Mesodermal cell (in vitro differentiated cells): ENCODE measurements at regions not wholly inside any gene's neighbourhood (a gene's known extent, or its start where the extent isn't known, plus 50 kb on each side); places are given as distances from the start of the nearest gene placed in this dataset.

Experiments used
- H3K27ac ChIP-seq: 2 replicates; pipeline ENCODE4 v1.7.0; 2013; ENCODE audit warnings: mild to moderate bottlenecking, low read depth, low read length, moderate library complexity; ENCODE audit not compliant: severe bottlenecking
- H3K36me3 ChIP-seq: 2 replicates; pipeline ENCODE4 v1.7.1; 2013; ENCODE audit warnings: mild to moderate bottlenecking, low read length, moderate library complexity; ENCODE audit not compliant: control insufficient read depth, insufficient read depth
- H3K4me1 ChIP-seq: one replicate; pipeline ENCODE4 v1.7.1; 2013; ENCODE audit warnings: mild to moderate bottlenecking, low read length; ENCODE audit not compliant: insufficient read depth, control insufficient read depth, poor library complexity, severe bottlenecking
- H3K4me3 ChIP-seq: 2 replicates; pipeline ENCODE4 v1.7.0; 2013; ENCODE audit warnings: low read length, control low read depth, mild to moderate bottlenecking; ENCODE audit not compliant: insufficient read depth, poor library complexity, severe bottlenecking; ENCODE audit errors: extremely low read depth
- H3K9me3 ChIP-seq: 2 replicates; pipeline ENCODE4 v1.7.1; 2013; ENCODE audit warnings: mild to moderate bottlenecking, low read length, moderate library complexity; ENCODE audit not compliant: control insufficient read depth
- WGBS, 2 experiments: methylation state at CpG; one replicate each; pipeline ENCODE4 v1.1.5; 2013; ENCODE audit warnings: missing lambda C conversion rate in 2 of 2; ENCODE audit not compliant: insufficient coverage in 2 of 2; 5-methylcytosine and 5-hydroxymethylcytosine counted together

DNA sequence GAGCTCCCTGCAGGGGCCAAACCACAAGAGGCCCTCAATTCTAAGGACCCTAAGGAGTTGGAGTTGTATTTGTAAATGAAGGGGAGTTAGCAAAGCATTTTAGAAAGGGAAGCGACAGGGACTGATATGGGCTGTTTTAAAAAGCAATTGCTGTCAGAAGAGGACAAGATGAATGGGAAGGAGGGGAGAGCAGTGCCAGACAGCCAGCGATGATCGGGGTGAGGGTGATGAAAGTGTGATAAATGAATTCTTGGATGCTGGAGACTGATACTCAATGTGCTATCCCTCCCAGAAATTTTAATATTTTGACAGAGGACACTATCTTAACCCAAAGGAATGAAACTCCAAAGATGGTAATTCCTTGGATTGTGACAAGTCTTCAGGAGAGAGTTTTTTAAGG is 289.2 kb downstream of the CLIC5 start:
- Histone ChIP-seq H3K9me3 (no peaks in the 10 kb centered on the region), H3K27ac (no peak overlapping the region), H3K4me3 (no peak overlapping the region), H3K36me3 (no peaks in the 10 kb centered on the region), H3K4me1 (no peaks in the 10 kb centered on the region)
- 95 to 100% methylated on average over 2 to 3 of the region's 3 CpGs for WGBS, 2 experiments

DNA sequence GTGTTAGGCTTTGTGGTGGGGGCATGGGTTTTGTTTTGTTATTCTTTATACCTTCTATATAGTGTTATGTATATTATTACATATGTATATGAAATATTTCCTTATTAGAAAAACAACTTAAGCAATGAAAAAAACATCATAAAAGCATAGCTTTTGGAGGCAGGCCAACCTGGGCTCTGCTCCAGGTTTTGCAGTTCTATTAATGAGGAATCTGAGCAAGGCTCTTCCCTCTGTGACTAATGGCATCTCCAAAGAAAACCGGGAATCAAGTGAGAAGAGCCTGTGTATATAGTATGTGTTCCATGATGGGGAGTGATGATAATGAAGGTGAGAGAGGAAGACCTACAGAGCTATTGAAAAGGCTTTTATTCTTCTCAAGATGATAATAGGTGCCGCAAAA is 291.1 kb downstream of the CLIC5 start:
- H3K9me3 ChIP-seq = no peaks in the 10 kb centered on the region
- H3K27ac ChIP-seq = no peak overlapping the region
- no peaks in the 10 kb centered on the region for H3K4me1 ChIP-seq
- H3K36me3 ChIP-seq = no peaks in the 10 kb centered on the region
- no peak overlapping the region for H3K4me3 ChIP-seq
- WGBS, 2 experiments = 83 to 94% methylated on average over 1 to 2 of the region's 2 CpGs

DNA sequence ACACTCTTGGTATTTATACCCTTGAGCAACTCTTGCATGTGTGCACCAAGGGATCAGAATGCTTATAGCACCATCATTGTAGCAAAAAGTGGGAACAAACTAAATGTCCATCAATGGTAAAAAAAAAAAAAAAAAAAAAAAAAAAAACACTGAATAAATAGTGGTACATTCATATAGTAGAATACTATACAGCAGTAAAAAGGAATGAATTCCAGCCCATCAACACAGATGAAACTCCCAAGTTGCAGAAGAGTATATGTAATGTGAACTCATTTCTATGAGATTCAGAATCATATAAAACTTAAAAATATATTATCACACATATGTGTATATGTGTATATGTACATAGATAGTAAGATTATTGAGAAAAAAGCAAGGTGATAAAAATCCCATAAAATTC is 291.6 kb downstream of the CLIC5 start:
- Histone ChIP-seq H3K4me3 (no peak overlapping the region), H3K4me1 (no peaks in the 10 kb centered on the region), H3K36me3 (no peaks in the 10 kb centered on the region), H3K27ac (no peak overlapping the region), H3K9me3 (no peaks in the 10 kb centered on the region)

DNA sequence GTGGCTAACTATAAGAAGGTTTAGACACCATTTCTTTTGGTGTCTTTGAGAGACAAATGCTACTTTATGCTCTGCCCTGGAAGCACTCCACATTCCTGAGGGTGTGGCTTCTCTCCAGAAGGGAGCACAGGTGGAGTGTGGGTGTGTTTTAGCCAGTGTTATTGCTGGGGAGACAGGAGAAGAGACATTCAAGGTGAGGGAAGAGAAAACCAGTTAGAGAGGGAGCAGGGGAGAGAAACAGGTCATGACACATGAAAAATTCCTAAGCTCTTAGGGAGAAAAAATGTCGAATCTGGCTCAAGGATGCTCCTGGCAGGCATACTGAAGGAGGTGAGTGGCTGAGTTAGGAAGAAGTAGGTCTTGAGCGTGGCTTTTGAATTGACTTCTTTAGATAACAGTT is 292.8 kb downstream of the CLIC5 start:
- no peaks in the 10 kb centered on the region for H3K9me3 ChIP-seq
- no peak overlapping the region for H3K4me3 ChIP-seq
- no peaks in the 10 kb centered on the region for H3K36me3 ChIP-seq
- 86 to 88% methylated on average over 2 of the region's 2 CpGs for WGBS, 2 experiments
- no peak overlapping the region for H3K27ac ChIP-seq
- H3K4me1 ChIP-seq = no peaks in the 10 kb centered on the region

DNA sequence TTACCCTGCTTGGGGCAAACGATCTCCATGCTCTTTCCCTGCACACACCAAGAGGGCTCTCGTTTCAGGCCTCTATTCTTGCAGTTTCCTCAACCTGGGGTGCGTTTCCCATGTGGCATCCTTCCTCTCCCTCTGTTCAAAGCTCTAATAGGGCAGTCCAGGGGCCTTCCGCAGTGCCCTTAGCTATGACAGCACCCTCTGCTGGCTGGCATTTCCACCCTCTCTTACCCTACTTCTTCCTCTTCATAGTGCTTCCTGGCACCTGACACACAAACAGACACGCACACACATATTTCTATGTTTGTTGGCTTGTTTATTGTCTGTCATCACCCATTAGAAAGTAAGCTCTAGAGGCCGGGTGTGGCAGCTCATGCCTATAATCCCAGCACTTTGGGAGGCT is 294.0 kb downstream of the CLIC5 start:
- no peaks in the 10 kb centered on the region for H3K9me3 ChIP-seq
- H3K27ac ChIP-seq = no peak overlapping the region
- 71 to 87% methylated on average over 4 to 5 of the region's 6 CpGs for WGBS, 2 experiments
- H3K4me1 ChIP-seq = no peaks in the 10 kb centered on the region
- no peak overlapping the region for H3K4me3 ChIP-seq
- H3K36me3 ChIP-seq = no peaks in the 10 kb centered on the region

DNA sequence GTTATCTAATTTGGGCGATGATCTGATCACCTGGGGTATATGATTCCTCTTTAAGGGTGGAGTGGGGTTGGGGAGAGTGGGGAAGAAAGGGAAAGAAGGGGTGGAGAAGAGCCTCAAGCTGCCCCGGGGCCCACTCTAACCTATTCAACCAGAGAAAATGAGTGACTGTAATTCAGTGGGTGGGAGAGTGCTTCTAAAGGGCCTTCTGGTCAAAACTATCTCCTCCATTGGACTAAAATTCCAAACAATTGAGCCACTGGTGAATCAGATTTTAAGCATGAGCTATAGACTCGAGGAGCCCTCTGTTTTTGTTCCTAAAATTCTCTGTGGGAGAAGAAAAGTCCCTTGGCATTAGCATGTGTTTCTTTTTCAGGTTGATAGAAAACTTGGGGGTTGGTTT is 296.8 kb downstream of the CLIC5 start:
- Histone ChIP-seq H3K36me3 (no peaks in the 10 kb centered on the region), H3K9me3 (no peaks in the 10 kb centered on the region), H3K27ac (no peak overlapping the region), H3K4me3 (no peak overlapping the region), H3K4me1 (peaks cover 7% of the 10 kb centered on the region)
- 83% methylated on average over 1 of the region's 3 CpGs; no CpG with 5 or more reads in 1 of the 2 experiments for WGBS, 2 experiments

DNA sequence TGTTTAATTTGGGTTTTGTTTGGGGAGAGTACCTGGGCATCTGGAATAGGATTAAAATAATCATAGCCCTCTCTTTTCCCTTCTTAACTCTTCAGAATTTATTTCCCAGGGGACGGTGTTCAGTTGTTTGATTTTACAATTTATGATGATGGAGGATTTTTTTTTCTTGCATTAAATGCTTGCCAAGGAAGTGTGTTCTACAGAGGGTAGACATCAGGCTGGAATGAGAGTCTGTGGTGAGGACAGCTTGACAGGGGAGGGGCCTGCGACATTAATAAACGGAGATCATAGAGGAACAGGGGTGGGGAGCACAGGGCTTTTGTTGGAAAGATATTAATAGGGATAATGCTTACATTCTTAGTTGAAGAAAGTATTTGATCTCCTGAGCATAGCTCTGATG is 297.5 kb downstream of the CLIC5 start:
- Histone ChIP-seq H3K27ac (no peak overlapping the region), H3K9me3 (no peaks in the 10 kb centered on the region), H3K36me3 (no peaks in the 10 kb centered on the region), H3K4me1 (peaks cover 10% of the 10 kb centered on the region), H3K4me3 (no peak overlapping the region)
- WGBS, 2 experiments = 100% methylated on average over 1 of the region's 3 CpGs; no CpG with 5 or more reads in 1 of the 2 experiments

DNA sequence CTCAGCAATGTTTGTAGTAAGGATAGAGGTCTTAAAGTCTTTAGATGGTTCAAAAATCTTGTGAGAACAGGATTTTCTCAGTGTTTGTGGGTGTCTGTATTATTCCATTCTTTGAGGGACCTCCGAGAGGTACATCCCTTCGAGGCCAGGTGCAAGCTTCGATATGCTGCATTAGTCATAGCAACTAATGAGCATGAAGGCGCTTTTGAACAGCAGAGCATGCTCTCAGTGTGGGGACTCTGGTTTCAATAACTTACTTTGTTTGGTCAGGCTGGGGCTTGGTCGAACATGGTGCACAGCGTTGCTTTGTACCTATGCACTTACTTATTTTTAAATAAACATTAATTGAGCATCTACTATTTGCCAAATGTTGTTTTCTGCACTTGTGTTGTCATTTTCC is 297.9 kb downstream of the CLIC5 start:
- WGBS, 2 experiments = 86 to 97% methylated on average over 3 to 4 of the region's 6 CpGs

DNA sequence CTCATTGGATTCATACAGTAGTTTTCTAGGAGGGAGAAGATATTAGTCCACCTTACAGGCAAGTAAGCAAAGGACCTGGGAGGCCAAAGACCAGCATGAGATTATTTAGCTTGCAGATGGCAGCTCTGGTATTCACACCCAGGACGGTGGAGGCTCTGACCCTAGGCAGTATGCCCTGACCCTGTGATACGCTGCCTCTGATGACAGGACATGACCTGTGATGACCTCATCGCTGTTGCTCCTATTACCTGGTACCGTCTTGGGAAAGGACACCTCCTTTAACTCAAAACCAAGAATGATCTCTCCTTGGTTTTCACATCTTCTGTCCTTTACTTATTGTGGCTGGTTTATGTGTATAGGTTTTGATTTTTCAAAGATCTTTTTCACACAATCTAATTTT is 298.6 kb downstream of the CLIC5 start:
- H3K4me3 ChIP-seq = no peak overlapping the region
- no peaks in the 10 kb centered on the region for H3K36me3 ChIP-seq
- peaks cover 10% of the 10 kb centered on the region for H3K4me1 ChIP-seq
- no peak overlapping the region for H3K27ac ChIP-seq
- WGBS, 2 experiments = 73 to 87% methylated on average over 2 to 4 of the region's 4 CpGs
- H3K9me3 ChIP-seq = no peaks in the 10 kb centered on the region

More for the DNA sequence above, 297.9 kb downstream of the CLIC5 start:
- Histone ChIP-seq H3K27ac (no peak overlapping the region), H3K4me1 (peaks cover 10% of the 10 kb centered on the region), H3K9me3 (no peaks in the 10 kb centered on the region), H3K36me3 (no peaks in the 10 kb centered on the region), H3K4me3 (no peak overlapping the region)

DNA sequence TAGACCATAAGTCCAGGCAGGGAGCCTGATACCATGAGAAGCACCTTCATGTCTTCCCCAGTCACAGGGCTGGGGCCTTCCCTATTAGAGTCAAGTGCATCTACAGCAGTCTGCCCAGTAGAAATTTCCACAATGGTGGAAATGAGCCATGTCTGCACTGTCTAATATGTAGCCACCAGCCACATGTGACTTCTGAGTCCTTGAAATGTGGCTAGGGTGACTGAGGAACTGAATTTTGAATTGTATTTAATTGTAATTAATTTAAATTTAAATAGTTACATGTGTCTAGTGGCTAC is 300.2 kb downstream of the CLIC5 start:
- Histone ChIP-seq H3K27ac (no peak overlapping the region), H3K36me3 (no peaks in the 10 kb centered on the region), H3K4me3 (no peak overlapping the region), H3K9me3 (no peaks in the 10 kb centered on the region), H3K4me1 (peaks cover 10% of the 10 kb centered on the region)

DNA sequence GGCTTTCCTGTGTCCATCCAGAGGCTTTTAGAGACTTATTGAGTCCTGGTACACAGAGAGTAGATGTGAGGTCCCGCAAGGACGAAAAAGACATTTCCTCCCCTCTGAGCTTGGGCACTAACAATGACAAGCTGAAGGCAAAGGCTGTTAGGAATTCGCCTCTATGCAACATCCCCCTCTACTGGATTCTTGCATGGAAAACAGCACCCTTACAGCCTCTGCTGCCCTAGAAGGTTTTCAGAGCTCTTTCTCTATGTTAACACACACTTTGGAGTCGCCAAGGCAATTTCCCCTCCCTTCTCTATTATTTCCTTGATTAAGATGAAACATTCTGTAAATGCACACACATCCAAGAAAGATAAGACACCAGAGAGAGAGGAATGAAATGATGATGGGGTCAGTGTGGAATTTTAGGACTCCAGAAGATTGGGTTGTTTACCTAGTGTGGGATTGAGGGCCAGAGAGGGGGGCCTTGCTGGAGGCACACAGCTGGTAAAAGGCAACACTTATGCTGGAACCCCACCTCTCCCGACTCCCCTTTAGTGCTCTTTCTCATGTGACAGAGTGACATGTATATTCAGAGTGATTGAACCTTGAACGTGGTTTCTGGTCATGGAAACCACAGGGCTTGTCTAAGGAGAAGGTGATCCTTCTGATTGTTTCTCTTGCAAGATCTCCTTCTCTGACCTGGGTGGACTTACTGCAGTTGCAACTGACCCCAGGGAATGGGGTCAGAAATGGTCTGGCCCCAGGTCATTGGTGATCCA is 300.7 kb downstream of the CLIC5 start:
- Histone ChIP-seq H3K9me3 (no peaks in the 10 kb centered on the region), H3K4me1 (peaks cover 10% of the 10 kb centered on the region), H3K36me3 (no peaks in the 10 kb centered on the region), H3K4me3 (no peak overlapping the region), H3K27ac (no peak overlapping the region)
- 34 to 35% methylated on average over 4 to 5 of the region's 6 CpGs for WGBS, 2 experiments
